ENCODE measurements at regions not wholly inside any gene's neighbourhood (a gene's known extent, or its start where the extent isn't known, plus 50 kb on each side); places are given as distances from the start of the nearest gene placed in this dataset.

DNA sequence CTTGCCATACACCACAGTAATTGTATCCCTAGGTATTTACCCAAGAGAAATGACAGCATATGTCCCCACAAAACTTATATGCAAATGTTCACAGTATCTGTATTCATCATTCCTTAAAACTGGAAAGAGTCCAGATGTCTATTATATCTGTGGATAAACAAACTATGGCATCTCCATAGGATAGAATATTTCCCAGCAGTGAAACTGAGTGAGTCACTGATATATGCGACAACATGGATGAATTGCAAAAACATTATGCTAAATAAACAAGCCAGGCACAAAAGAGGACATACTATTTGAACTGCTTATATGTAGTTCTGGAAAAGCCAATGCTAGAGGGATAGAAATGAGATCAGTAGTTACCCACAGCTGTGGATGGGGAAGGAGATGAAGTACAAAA lies 359.4 kb upstream of the DSEL start:
- WGBS, 2 donors (ENCODE audit: low coverage in 1 of 2): 67 to 73% methylated on average over 1 of the region's 1 CpG
- Histone ChIP-seq H3K27me3 (no peaks in the 10 kb centered on the region), H3K4me3 (no peak overlapping the region), H3K27ac (no peak overlapping the region), H3K4me1 (no peaks in the 10 kb centered on the region), H3K9me3 (no peaks in the 10 kb centered on the region), H3K36me3 (no peaks in the 10 kb centered on the region)
- in situ Hi-C loops (cut with MboI; ENCODE audit: low pct_ligation_motif_present in 1 of 4, low pct_unique_long_range_greater_than_20kb in 1 of 4, low sequenced_read_pairs in 3 of 4) (no loop called here), intact Hi-C loops (cut with DNase I; ENCODE audit: low total_unique reads) (no loop called here)
- DNase-seq: no peak
- TF ChIP-seq POLR2AphosphoS5 (IDR thresholded peaks at IDR 0.05): no peak

DNA sequence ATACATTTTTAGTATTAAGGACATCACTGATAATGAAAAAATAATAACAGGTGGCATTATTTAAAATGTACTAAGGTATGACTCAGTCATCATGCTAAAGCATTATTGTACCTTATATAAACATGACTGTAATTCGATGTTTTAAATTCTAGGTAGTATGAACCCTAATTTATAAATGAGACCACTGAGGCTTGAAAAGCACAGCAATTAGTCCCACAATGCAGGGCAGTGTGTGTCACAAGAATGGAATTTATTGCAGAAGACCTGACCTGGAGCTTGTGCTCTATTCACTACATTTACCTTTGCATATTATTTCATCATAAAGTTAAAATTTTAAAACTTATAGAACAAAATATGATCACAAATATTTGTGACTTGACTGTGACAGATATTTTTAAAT lies 358.5 kb upstream of the DSEL start:
- 38 to 50% methylated on average over 1 of the region's 1 CpG for WGBS, 2 donors (ENCODE audit: low coverage in 1 of 2)

DNA sequence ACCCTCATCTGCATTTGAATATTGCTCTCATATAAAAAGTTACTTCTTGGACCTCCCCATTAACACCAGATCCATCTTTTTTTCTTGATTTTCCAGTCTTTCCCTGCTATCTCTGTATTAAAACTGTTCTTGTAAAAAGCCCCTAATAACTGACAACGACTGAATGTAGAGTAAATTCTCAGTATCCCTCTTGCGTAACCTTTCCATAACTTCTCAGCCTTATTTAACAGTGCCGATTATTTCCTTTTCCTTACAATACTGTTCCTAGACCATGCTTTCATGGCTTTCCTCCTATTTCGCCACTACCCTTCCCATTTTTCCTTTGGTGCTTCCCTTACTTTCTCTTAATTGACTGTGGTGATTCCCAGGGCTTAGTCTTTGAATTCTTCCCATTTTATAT lies 348.9 kb upstream of the DSEL start:
- no peaks in the 10 kb centered on the region for H3K36me3 ChIP-seq
- intact Hi-C loops (cut with DNase I; ENCODE audit: low total_unique reads): no loop called here
- H3K4me1 ChIP-seq: no peaks in the 10 kb centered on the region
- TF ChIP-seq POLR2A (IDR thresholded peaks at IDR 0.05): no peak
- no peak for DNase-seq
- no peak overlapping the region for H3K4me3 ChIP-seq
- in situ Hi-C loops (cut with MboI; ENCODE audit: low pct_ligation_motif_present in 1 of 4, low pct_unique_long_range_greater_than_20kb in 1 of 4, low sequenced_read_pairs in 3 of 4): no loop called here
- no peak overlapping the region for H3K27ac ChIP-seq
- no peaks in the 10 kb centered on the region for H3K27me3 ChIP-seq
- no peaks in the 10 kb centered on the region for H3K9me3 ChIP-seq
- 74 to 77% methylated on average over 4 of the region's 4 CpGs for WGBS, 2 donors (ENCODE audit: low coverage in 1 of 2)

More for the DNA sequence above, 358.5 kb upstream of the DSEL start:
- Histone ChIP-seq H3K36me3 (no peaks in the 10 kb centered on the region), H3K27me3 (no peaks in the 10 kb centered on the region), H3K27ac (no peak overlapping the region), H3K4me3 (no peak overlapping the region), H3K9me3 (no peaks in the 10 kb centered on the region), H3K4me1 (no peaks in the 10 kb centered on the region)
- intact Hi-C loops (cut with DNase I; ENCODE audit: low total_unique reads) (no loop called here), in situ Hi-C loops (cut with MboI; ENCODE audit: low pct_ligation_motif_present in 1 of 4, low pct_unique_long_range_greater_than_20kb in 1 of 4, low sequenced_read_pairs in 3 of 4) (no loop called here)
- TF ChIP-seq POLR2A (IDR thresholded peaks at IDR 0.05) (no peak), EP300 (IDR thresholded peaks at IDR 0.05; ENCODE audit: low read depth) (no peak), POLR2AphosphoS5 (IDR thresholded peaks at IDR 0.05) (no peak)
- TF ChIP-seq, protein P1, sequence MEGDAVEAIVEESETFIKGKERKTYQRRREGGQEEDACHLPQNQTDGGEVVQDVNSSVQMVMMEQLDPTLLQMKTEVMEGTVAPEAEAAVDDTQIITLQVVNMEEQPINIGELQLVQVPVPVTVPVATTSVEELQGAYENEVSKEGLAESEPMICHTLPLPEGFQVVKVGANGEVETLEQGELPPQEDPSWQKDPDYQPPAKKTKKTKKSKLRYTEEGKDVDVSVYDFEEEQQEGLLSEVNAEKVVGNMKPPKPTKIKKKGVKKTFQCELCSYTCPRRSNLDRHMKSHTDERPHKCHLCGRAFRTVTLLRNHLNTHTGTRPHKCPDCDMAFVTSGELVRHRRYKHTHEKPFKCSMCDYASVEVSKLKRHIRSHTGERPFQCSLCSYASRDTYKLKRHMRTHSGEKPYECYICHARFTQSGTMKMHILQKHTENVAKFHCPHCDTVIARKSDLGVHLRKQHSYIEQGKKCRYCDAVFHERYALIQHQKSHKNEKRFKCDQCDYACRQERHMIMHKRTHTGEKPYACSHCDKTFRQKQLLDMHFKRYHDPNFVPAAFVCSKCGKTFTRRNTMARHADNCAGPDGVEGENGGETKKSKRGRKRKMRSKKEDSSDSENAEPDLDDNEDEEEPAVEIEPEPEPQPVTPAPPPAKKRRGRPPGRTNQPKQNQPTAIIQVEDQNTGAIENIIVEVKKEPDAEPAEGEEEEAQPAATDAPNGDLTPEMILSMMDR (IDR thresholded peaks at IDR 0.05): no peak
- DNase-seq: no peak

DNA sequence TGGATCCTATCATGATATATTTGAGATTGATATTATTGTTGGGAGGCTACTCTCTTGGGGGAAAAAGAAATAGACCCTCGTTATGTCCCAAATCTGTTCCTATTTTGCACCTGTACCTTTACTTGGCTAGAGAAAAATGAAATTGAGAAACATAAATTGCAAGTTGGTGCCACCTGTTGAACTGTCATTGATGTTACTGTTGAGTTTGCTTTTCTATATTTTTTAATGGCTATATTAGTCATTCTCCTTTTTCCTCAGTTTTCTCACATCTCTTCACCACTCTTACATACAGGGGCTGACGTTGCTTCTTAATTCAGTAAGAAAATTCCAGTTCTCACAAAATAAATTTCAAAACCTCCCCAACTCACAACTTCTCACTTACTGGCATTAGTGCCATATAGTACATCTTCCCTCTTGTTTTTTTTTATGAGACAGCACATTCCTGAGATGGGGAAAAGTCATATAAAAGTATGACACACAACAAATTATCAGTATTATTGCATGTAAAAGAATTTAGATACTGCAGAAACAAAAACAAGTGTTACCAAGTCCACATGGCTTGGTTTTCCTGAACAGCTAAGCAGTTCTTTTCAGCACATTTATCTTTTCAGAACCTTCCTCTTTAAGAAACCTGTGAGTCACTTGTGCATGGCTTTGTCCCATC lies 348.3 kb upstream of the DSEL start:
- Histone ChIP-seq H3K27me3 (no peaks in the 10 kb centered on the region), H3K27ac (no peak overlapping the region), H3K9me3 (no peaks in the 10 kb centered on the region), H3K4me1 (no peaks in the 10 kb centered on the region), H3K36me3 (no peaks in the 10 kb centered on the region), H3K4me3 (no peak overlapping the region)
- intact Hi-C loops (cut with DNase I; ENCODE audit: low total_unique reads) (no loop called here), in situ Hi-C loops (cut with MboI; ENCODE audit: low pct_ligation_motif_present in 1 of 4, low pct_unique_long_range_greater_than_20kb in 1 of 4, low sequenced_read_pairs in 3 of 4) (no loop called here)
- TF ChIP-seq POLR2A (IDR thresholded peaks at IDR 0.05) (no peak), EP300 (IDR thresholded peaks at IDR 0.05; ENCODE audit: low read depth) (no peak), POLR2AphosphoS5 (IDR thresholded peaks at IDR 0.05) (no peak)
- TF ChIP-seq, protein P1 (IDR thresholded peaks at IDR 0.05): no peak
- 33 to 62% methylated on average over 1 to 2 of the region's 2 CpGs for WGBS, 2 donors (ENCODE audit: low coverage in 1 of 2)
- DNase-seq: no peak

DNA sequence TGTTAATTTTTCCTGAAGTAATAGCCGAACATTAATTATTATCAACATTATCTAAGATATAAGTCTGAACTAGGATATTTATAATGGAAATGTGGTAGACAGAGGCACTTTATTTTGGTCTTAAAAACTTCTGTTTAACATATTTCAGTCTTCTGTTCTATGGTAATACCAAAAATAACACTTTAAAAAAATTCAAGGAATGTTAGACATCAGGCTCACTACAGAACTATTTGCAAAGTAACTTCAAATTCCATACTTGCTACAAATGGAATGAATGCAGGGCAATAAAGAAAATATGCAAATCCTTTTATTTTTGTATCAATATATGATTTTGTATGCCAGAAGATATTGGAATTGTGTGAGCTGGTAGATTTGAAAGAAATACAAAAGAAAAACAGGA lies 345.5 kb upstream of the DSEL start:
- no peak overlapping the region for H3K27ac ChIP-seq
- no peaks in the 10 kb centered on the region for H3K36me3 ChIP-seq
- WGBS, 2 donors (ENCODE audit: low coverage in 1 of 2): 91 to 95% methylated on average over 1 of the region's 1 CpG
- no peaks in the 10 kb centered on the region for H3K4me1 ChIP-seq
- H3K4me3 ChIP-seq: no peak overlapping the region
- no peaks in the 10 kb centered on the region for H3K27me3 ChIP-seq
- in situ Hi-C loops (cut with MboI; ENCODE audit: low pct_ligation_motif_present in 1 of 4, low pct_unique_long_range_greater_than_20kb in 1 of 4, low sequenced_read_pairs in 3 of 4): no loop called here
- H3K9me3 ChIP-seq: no peaks in the 10 kb centered on the region
- no peak for DNase-seq
- TF ChIP-seq, protein P1 (IDR thresholded peaks at IDR 0.05): no peak
- TF ChIP-seq POLR2AphosphoS5 (IDR thresholded peaks at IDR 0.05): no peak
- no peak for TF ChIP-seq EP300 (IDR thresholded peaks at IDR 0.05; ENCODE audit: low read depth)
- TF ChIP-seq POLR2A (IDR thresholded peaks at IDR 0.05): no peak
- intact Hi-C loops (cut with DNase I; ENCODE audit: low total_unique reads): no loop called here
